H1 (cell line): ENCODE measurements at regions not wholly inside any gene's neighbourhood (a gene's known extent, or its start where the extent isn't known, plus 50 kb on each side); places are given as distances from the start of the nearest gene placed in this dataset.

ENCODE experiments used
- BRCA1 ChIP-seq: IDR thresholded peaks from 2 replicates; pipeline ENCODE4 v1.6.1; 2012; ENCODE audit warnings: low read depth, low read length, improper control_type of control experiment
- CTBP2 ChIP-seq: IDR thresholded peaks from 2 replicates; pipeline ENCODE4 v1.7.0; 2011; ENCODE audit warnings: borderline replicate concordance, mild to moderate bottlenecking, moderate library complexity, mixed read lengths, low read length; ENCODE audit not compliant: insufficient read depth, insufficient read length
- SIX5 ChIP-seq: IDR thresholded peaks from 2 replicates; pipeline ENCODE4 v1.6.1; 2011; ENCODE audit warnings: mild to moderate bottlenecking, low read depth, low read length

- TF ChIP-seq CTBP2: no peak
- TF ChIP-seq SIX5: no peak
- no peak for TF ChIP-seq BRCA1
Observed at GRCh38 chr4:63170923-63171322, 1238.3 kb downstream of the TECRL start (continued).
